Muscle of back (tissue), 3 donors: ENCODE measurements at regions not wholly inside any gene's neighbourhood (a gene's known extent, or its start where the extent isn't known, plus 50 kb on each side); places are given as distances from the start of the nearest gene placed in this dataset.
"Not testable (repeated sequence)": the region's sequence is repeated elsewhere in the genome, so short reads cannot be mapped to it uniquely, and the experiment has no call there.

ENCODE experiments used
- DNase-seq, 3 donors: peaks; one replicate each; pipeline versions ENCODE4 v3.0.0 to v3.0.0-alpha.2; 2013

GRCh38 chr3:162398554-162398953 is 901.9 kb downstream of the OTOL1 start:
- no peak for DNase-seq

DNA sequence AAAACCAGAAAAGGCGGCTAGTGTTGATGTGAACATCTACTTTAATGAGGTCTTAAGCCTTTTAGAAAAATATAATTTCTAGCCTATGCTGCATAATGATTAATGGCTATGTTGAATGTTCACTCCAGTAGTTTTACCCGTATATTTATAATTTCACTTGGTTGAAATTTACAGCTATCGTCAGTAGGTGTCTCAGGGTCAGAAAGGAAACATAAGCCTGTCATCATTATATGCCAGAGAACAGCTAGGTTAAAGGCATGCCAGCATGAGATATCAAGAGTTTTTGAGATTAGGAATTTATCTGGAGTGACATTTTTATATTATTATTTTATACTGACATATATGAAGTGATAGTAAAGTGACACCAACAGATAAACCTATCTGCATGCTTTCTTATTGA is 904.1 kb downstream of the OTOL1 start:
- DNase-seq: no peak

GRCh38 chr3:162411556-162411955 is 914.9 kb downstream of the OTOL1 start:
- DNase-seq: not testable (repeated sequence)

DNA sequence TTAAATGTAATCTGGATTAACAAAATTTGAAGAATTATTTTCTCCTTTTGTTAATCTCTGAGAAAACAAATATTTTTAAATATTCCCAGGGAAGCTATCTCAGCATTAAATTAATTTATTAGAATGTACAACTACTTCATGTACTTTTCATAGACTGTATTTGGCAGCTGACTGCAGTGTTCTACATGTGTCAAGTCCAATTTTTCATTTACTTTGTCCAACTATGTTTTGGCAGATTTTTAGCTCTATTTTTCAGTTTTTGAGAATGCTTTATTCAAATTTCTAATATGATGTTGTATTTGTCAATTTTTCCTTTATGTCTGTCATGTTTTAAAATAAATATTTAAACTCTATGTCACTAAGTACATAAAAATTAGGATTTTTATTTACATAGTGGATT is 925.1 kb downstream of the OTOL1 start:
- DNase-seq: peak in 2 of 3 donors; percentile 6 to 12

DNA sequence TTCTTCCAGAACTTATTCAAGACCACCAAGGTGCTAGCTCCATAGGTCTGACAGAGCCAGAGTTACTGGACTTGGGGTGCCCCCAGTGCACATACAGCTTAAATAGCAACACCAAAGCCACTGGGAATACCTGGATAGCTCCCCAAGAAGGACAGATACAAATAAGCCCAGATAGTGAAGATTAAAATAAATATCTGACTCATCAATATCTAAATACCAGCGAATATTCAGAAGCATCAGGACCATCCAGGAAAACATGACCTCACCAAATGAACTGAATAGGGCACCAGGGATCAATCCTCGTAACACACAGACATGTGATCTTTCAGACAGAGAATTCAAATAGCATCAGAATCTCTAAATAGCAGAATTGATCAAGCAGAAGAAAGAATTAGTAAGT is 931.6 kb downstream of the OTOL1 start:
- no peak for DNase-seq

DNA sequence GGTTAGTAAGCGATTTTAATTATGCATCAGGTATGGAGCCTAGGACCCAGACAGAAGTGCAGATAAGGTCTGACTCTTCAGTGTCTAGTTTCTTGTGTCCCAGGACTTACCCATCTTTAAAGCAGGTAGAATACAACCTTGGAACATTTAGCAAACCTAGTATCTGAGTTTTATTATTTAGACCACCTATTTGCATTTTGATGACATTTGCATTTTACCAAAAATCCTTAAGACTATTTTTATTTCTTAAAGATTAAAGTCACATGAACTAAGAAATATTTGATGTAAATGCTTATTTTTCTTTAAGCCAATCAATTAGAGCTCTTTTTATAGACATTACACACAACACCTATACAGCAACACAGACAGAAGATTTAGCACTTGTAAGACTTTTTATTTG is 939.1 kb downstream of the OTOL1 start:
- DNase-seq: no peak

- no peak for DNase-seq
Measured at GRCh38 chr3:162436826-162437225, 940.2 kb downstream of the OTOL1 start.

DNA sequence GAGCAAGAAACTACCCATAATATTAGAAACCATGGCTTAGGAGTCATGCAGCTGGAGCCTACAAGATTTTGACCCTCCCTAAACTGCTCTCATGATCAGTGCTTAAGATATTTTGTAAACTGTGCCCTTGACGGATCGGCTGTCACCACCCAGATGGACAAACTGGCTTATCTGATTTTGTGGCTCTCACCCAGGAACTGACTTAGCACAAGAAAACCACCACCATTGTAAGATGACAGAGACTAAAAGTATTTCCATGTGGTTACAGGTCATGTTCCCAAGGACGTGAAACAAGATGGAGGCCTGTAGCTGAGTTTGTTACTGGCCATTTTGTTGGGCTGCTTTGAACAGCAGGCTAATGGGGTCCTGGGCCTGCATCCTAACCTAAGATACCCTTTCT is 940.9 kb downstream of the OTOL1 start:
- no peak for DNase-seq

- no peak for DNase-seq
Measured at GRCh38 chr3:162441716-162442115, 945.1 kb downstream of the OTOL1 start.

DNA sequence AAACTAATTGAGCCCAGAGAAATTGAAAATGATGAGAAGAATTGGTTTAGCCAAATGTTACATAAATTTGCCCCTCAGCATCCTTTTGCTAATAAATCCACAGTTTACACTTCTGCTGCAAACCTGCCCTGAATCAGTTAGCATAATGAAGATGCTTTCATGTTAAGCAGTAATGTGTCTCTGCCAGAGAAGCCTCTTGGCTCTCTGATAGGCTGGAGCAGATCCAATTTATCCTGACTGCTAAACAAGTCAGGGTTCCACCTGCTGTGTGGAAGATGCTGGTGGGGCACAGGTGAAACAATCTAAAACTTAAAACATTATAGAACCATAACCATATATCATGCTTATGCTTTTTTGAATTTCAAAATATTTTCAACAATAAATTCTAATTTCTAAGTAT is 946.8 kb downstream of the OTOL1 start:
- DNase-seq: peak in 1 of 3 donors; percentile 18

- no peak for DNase-seq
Measured at GRCh38 chr3:162468791-162469190, 972.2 kb downstream of the OTOL1 start.

DNA sequence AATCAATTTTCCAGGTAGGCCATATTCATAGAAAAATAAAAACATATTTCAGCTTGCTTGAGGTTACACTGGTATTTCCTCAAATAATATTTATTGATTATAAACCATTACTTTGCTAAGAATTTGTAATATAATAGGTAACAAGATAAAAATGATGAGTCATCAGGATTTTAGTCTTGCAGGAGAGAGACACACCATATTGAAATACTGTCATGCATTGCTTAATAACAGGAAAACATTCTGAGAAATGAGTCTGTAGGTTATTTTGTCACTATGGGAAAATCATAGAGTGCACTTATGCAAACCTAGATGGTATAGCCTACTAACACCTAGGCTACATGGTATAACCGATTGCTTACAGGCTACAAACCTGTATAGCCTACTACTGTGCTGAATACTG is 990.5 kb downstream of the OTOL1 start:
- no peak for DNase-seq

DNA sequence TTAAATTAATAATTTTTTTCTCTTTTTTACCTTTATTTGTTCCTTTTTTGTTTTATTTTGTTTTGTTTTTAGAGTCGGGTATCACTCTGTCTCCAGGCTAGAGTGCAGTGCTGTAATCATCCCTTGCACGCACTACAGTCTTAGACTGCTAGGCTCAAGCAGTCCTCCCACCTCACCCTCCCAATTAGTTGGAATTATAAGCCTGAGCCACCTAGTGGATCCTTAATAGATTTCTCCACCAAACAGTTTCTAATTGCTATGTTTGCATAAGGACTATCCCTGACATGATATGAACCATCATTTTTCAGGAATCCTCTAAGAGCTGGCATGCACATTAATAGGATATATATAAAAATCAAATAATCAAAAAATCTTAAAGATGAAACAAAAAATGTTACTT is 993.2 kb downstream of the OTOL1 start:
- DNase-seq: peak in 2 of 3 donors; percentile 5 to 13

GRCh38 chr3:162491952-162492351 is 995.3 kb downstream of the OTOL1 start:
- DNase-seq: no peak

GRCh38 chr3:162492446-162493081 is 996.0 kb downstream of the OTOL1 start:
- DNase-seq: peak in 2 of 3 donors; percentile 10 to 79

GRCh38 chr3:162498626-162499025 is 1002.0 kb downstream of the OTOL1 start:
- no peak for DNase-seq

DNA sequence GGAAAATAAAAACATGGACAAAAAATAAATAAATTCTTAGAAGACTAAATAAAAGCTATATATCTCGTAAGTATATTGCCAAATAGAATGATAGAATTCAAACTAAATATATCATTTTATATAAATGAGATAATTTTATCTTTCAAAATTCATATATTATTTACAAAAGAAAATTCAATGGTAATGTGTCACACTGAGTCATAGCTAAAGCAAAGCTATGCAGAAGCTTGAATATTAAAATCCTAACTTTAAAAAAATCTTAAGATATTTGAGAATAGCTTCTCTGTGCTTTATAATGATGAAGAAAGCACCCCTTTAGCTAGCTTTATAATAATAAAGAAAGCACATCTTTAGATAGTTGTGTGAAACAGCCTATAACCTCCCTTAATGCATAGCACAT is 1010.8 kb downstream of the OTOL1 start:
- no peak for DNase-seq

GRCh38 chr3:162512488-162512887 is 1015.9 kb downstream of the OTOL1 start:
- DNase-seq: no peak

- DNase-seq: peak in 1 of 3 donors; percentile 18
Measured at GRCh38 chr3:162517110-162517509, 1020.5 kb downstream of the OTOL1 start.

DNA sequence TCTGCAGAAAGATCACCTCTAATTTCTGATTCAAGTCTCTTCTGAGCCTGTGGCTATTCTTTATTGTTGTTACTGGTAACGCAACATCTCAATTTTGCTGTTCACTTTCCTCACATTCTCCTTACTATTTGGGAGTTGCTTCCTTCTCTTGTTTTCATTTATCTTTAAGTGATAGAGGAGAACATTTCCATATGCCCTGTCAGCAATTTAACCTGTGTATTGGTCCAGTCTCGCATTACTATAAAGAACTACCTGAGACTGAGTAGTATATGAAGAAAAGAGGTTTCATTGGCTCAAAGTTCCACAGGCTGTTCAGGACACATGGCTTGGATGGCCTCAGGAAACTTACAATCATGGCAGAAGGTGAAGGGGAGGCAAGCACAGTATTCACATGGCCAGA is 1025.1 kb downstream of the OTOL1 start:
- DNase-seq: no peak

DNA sequence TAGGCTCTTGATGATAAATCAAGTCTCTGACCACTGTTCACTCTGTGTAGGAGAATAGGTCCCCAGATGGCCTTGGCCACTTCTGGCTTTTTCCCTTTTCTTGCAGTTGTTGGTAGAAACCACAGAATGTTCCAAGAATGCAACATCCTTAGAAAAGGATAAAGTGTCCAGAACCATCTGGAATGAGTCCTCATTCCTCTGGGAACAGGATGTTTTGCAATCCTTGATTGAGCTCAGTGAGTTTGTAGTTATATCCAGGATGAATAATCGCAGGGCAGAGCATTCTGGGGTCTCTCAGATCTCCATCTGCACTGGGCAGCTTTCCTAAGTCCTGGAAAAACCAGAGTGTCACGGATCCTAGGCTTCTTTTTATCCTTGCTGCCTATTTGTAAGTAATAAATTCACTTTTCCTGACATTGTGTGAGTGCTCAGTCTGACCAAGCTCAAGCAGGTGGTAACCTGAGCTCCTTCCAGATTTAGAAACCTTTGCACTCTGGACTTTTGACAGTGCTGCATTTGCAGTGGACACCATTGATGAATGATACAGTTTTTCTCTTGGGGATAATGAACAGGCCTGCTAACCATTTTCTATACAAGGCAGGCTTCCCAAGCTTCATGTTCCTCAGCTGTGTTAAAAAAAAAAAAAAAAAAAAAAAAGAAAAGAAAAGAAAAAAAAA is 1028.6 kb downstream of the OTOL1 start:
- DNase-seq: peak; percentile 77 to 93 (median 91)

DNA sequence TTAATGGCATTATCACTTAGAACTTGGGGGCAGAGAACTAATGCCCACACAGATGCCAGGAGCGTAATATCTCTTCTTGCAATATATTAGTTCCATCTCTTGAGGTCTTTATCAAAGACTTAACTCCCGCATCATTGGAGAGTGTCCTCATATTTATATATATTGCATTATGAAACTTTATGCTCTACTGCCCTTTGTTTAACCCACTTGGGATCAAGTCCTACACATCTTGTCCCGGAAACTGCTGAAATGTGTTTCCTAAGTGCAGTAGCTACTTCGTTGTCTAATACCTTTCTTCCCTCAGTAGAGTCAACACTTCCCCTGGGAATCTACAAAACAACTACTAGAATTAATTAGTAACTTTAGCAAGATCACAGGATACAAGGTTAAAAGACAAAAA is 1029.2 kb downstream of the OTOL1 start:
- peak; percentile 7 to 66 (median 22) for DNase-seq

- no peak for DNase-seq
Measured at GRCh38 chr3:162534431-162534830, 1037.8 kb downstream of the OTOL1 start.

GRCh38 chr3:162538491-162538890 is 1041.9 kb downstream of the OTOL1 start:
- no peak for DNase-seq
